GM19025 (cell line): ENCODE measurements at regions not wholly inside any gene's neighbourhood (a gene's known extent, or its start where the extent isn't known, plus 50 kb on each side); places are given as distances from the start of the nearest gene placed in this dataset.

ENCODE experiments used
- ATAC-seq: cut with Tn5 transposase; IDR thresholded peaks from one replicate; pipeline ENCODE4 v1.9.1; 2021; ENCODE audit warnings: mild to moderate bottlenecking, low read depth, moderate library complexity; ENCODE audit not compliant: unreplicated experiment

DNA sequence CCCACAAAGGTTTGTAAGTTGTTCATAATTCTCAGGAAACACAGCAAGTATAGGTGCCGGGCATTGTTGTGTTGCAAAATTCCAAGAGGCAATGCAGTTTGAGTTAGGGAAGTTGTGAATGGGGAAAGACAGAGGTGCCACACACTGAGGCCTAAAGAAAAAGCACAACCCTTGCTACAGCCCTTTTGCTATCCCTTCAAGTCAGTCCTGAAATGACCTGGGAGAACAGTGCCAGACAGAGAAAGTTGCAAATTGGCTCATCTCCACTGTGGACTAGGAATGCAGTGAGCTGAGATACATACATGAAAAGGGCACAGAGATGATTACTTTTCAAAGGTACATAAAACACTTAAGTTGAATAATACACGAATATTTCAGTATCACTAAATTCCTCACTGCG lies 213.3 kb upstream of the TMTC1 start:
- ATAC-seq = no peak

DNA sequence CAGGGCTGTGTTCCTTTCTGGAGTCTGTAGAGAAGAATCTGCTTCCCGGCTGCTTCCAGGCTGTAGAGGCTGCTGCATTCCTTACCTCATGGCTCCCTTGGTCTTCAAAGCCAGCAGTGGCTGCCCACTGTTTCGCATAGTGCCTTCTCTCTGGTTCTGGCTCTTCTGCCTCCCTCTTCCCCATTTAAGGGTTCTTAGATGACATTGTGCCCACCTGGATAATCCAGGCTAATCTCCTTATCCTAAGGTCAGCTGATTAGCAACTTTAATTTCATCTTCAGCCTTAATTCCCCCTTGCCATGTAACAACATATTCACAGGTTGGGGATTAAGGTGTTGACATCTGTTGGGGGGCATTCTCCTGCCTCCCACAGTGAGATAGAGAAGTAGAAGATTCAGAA lies 208.6 kb upstream of the TMTC1 start:
- no peak for ATAC-seq

DNA sequence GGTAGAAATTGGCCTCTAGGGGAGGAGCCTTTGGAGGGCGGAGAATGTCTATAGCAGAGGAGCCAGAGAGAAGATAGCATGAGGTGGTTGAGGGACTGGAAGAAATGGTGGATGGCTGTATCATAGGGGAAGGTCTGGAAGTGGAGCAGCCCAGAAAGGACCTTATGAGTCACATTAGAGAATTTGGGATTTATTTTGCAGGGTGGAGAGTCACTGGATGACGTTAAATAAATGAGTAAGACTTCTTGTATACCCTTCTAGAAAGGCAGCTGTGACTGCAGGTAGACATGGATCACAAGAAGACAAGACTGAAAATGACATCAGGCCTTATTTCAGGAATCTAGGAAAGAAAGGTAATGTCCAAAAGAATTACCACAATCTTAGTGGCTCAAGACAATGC lies 208.2 kb upstream of the TMTC1 start:
- no peak for ATAC-seq

DNA sequence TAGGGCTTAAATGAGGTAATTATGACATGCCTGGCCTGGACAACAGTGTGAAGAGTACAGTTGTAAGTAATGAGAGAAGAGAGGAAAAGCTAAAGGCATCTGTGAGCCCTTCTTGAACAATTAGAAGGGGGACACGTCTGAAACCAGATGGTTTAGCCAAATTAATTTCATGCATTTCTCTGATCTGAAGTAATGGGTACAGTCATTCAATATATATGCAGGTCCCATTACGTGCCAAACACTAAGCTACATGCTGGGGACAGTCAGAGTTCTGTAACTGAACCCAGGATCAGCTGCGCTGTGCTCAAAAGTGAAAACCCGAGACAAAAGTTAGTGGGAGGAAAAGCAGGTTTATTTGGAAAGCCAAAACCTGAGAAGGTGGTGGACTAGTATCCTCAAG lies 207.2 kb upstream of the TMTC1 start:
- ATAC-seq = no peak

DNA sequence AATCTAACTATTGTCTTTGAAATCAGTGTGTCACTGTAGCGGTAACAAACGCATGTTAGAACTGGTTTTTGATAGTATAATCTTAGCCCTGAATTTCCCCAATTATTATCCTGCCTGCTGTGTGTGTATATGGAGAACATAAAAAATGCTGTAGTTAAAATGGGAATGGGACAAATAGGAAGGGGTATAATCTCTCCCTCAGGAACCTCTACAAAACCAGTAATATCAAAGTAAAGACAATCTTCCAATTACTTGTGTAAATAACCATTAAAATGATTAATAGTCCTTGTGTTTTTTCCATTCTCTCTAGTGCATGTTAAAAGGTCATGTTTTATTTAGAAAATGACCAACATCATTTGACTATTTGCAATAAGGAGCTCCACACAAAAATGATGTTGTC lies 200.1 kb upstream of the TMTC1 start:
- no peak for ATAC-seq

DNA sequence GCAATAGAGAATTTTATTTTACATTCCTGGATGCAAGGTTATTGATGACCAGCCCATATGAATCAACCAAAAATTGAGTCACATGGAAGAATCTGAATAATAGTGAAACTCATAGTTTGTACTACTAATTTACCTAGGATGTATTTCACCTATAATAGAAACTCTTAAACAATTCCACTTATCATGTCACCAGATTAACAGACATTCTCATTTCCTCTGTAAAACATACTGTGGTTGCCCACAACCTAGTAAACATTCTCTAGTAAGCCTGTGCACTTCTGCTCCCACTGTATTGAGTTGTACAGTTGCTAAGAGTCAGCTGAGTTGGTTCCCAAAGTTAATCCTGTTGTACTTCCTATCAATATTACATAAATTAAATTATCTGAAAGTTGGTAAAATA lies 196.6 kb upstream of the TMTC1 start:
- no peak for ATAC-seq

DNA sequence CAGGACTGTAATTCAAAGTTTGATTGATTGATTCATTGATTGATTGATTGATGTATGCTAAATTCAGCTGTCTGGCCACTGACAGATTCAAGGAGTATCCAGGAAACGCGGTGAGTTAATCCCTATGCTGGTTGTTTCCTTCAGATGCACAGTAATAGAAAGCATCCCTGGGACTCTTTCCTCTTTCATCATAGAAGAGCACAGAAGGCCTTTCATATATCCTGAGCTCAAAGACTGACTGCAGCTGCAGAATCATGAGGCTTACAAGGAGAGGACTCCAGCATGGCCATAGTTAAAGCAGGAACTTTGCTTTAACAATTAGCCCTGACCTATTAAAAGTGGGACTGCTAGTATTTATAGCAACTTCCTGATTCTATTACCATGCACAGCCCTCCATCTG lies 187.7 kb upstream of the TMTC1 start:
- ATAC-seq = no peak

DNA sequence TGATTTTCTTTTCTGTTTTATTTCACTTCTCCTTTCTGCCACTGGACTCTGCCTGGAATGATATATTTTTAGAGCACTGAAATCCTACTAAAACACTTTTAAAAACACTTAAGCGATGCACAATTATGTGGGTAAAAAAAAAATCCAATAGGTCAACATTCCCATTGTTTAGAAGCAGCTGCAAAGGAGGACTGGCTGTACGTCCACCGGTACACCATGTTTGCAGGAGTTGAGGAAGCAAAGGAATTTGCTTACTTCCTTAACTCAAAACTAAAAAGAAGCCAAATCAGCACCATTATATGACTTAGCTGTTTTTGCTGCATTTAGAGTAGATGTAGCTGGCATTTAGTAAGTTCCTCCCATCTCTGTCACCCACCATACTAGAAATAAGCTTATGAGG lies 186.8 kb upstream of the TMTC1 start:
- no peak for ATAC-seq

DNA sequence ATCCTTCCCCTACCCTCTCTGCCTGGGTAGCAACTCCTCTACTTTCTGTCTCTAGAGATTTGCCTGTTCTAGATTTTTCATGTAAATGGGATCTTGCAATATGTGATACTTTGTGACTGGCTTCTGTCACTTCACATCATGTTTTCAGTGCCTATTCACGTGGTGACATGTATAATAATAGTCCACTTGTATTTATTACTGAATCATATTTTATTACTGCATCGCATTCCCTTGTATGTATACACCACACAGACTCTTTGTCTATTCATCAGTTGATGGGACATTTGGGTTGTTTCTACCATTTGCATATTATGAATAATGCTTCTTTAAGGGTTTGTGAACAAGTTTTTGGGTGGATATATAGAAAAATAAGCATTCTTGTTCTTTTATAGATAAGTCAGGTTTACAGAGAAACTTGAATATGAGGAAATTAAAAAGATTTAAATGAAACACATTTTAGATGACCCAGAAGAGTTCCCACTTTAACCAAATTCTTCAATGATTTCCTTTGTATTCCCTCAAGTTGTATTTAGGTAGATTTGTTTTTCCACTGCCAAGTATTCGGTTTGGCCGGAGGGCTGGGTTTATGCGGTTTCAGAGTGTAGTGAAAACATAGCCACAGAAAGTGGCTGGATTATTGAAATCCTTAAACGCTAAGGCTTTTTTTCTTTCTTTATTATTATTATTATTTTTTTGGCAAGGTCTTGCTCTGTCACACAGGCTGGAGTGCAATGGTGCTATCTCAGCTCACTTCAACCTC lies 178.7 kb upstream of the TMTC1 start:
- ATAC-seq = no peak

DNA sequence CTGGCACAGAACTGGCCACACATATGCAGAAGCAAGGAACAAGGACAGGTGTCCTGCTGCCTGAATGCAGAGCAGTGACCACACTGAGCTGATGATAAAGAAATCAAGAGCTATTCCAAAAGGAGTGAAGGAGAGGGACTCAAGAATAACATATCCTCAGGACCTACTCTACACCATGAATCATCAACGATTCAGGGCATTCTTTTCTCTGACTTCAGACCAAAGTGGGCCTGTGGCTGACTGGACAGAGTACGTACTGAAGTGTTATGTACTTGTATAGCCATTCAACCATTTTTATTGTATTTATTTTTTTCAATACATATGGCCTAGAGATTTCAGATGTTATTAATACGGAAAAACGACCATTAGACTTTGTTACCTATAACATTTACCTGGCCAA lies 177.5 kb upstream of the TMTC1 start:
- ATAC-seq = no peak

DNA sequence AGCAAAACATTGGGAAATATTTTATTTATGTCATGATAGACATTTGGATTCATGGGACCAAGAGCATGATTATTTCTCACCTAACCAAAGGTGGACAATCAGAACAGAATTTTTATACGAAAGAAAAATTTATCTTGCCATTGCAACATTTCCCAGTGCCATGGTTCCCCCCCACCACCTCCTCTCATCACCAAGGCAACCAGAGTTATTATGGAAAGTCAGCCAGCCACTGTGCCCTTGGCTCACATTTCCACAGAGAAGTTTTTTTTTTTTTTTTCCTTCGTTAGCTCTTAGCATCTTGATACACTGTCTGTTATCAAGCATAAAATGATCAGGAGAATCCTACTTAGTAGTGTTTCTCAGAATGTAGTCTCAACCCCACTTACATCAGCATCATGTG lies 176.4 kb upstream of the TMTC1 start:
- no peak for ATAC-seq

DNA sequence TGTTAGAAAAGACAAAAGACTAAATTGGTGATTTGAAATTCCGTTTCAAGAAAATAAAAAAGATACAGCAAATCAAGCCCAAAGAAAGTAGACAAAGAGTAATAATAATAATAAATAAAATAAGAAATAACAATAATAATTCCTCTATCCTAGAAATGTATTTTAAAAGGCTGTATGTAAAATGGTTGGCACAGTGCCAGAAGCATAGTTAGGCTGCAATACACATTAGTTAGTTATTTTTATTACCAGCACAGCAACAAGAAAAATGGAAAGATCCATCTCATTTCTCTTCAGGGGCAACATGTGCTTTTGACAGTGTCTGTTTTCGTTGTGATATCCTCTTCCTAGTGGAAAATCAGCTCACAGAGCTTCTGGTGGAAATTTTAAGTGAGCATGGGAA lies 174.1 kb upstream of the TMTC1 start:
- no peak for ATAC-seq

DNA sequence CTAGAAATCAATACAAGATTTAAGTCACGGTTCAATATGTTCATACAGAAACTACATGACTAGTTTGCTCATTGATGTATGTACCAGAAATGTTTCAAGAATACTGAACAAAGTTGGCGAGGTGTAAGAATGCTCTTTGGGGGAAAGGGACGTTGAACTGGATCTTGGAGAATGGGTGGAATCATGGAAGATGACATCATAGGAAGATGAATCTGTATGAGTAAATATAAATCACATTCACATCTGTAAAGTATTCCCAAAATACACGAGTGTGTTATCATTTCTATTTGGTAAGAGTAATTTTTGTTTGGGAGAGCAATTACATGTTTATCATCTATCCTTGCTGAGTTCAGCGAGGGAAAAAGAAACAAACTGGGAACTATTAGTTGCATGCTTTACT lies 162.2 kb upstream of the TMTC1 start:
- ATAC-seq = no peak

DNA sequence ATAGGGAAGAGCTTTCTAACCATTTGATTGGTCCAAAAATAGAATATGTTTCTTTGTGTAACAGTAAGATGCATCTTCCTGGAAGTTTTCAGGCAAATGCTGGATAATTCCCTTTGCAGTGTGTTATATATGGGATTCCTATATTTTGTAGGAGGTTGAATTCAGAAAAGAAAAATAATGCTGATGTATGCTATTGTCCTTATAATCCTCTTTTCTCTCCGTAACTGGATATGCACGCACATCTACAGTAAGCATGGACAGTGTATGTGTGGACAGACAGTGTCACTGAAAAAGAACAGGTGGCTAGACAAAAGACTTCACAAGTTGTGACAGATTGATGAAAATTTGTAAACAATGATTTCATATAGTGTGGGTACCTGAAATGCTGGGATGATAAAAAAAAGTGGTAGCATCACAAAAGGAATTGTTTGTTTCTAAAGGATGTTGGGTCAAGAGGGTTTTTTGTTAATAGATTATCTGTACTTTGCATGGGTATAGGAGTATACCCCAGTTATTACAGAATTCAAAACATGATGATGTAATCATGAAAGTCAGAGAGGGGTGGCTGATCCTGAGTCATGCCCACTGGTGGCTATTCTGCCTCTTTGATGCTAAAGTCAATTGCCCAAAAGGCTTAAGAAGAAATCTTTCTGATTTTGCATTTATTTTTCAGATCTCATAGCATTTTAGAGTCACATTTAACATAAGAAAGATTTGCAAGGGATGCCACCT lies 160.7 kb upstream of the TMTC1 start:
- no peak for ATAC-seq

DNA sequence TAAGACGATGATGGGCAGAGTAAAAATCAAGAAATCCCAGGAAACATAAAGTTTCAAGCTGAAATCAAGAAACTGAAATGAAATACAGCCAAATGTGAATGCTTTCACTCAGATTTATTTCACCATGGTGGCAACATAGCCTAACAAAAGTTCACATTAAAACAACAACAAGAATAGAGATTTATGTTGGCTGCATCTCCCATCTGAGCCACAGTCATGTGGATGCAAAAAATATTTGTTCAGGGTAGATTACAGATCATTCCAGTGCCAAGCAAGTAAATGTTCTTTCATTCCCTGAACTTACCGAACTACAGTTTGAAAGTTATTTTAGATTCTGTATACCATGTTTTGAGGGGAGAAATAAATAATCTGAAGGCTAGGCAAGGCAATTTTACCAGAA lies 159.9 kb upstream of the TMTC1 start:
- ATAC-seq = no peak

DNA sequence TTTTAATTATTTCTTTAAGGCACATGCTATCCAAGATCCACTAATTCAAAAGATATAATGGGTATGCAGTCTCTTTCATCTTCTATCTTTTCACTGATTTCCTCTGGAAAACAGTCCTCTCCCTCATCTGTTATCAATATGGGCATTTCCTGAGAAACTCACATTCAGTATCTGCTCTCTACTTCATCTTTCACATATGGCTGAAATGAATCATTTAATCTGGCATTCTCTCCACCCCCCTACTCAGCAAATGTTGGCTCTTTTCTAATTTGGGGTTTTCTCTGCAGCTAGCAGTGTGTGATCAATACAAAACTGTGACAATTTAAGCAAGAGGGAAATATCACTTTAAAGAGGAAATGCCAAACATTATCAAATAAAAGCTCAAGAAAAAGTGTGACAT lies 157.1 kb upstream of the TMTC1 start:
- no peak for ATAC-seq

DNA sequence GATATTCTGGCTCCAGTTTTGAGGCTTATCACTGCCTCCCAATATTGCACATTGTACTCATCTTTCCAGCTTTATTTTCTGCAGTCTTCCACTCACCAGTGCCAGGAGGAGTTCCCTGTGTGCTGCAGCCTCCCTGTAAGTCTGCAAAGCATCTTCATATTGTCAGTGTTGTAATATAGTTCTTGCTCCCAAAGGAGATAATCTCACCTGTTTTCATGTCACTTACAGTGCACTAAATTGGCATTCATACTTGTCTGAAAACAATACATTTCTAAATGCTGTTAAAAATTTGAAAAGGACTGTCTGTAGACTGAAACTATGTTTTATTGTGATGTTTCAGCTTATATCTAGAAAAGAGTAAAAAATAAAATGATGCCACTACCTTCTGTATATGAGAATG lies 146.8 kb upstream of the TMTC1 start:
- ATAC-seq = no peak

DNA sequence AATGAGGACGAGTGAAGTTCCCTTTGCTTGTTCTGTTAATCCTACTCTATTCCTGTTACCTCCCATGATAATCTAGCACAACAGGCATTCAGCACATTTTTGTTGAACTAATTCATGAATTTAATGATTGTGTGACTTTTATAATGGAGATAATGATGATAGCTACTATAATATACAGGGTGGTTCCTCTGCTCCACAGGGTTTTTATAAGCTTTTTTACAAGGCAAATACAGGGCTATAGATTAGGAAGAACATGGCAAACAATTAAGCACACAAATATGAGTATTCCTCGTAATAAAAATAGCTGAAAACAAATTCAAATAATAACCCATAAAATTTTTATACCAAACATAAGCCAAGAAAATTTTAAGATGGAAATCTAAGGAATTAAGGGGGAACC lies 145.6 kb upstream of the TMTC1 start:
- ATAC-seq = no peak

DNA sequence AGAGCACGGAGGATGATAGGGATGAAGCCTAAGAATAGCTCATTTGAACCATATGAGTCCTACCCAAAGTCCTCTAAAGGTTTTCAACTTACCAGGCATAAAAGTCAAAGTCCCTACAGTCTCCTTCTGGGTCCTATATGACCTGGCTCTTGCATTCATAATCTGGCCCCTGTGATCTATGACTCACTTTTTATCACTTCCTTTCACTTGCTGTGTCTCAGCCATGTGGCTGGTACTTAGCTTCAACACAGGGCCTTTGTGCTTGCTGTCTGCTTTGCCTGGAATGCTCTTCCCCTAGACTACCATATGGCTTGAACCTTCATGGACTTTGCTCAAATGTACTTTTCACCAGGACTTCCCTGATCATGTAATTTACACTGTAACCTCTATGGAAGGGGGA lies 137.6 kb upstream of the TMTC1 start:
- no peak for ATAC-seq

DNA sequence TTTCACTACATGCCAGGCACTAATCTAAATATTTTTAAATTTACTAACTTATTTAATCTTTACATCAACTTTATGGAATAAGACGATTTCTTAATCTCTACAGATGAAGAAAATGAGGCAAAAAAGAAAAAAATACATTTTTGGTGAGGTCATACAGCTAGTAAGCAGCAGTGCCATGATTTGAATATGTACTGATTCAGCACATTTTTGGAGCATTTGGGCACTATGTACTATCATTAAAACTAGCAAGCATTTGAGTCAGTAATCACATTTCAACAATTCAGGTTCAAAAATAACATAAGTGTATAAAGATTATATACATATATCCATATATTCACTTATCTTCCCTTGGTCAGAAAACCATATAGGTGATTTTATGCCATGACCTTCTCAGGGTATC lies 124.4 kb upstream of the TMTC1 start:
- no peak for ATAC-seq

DNA sequence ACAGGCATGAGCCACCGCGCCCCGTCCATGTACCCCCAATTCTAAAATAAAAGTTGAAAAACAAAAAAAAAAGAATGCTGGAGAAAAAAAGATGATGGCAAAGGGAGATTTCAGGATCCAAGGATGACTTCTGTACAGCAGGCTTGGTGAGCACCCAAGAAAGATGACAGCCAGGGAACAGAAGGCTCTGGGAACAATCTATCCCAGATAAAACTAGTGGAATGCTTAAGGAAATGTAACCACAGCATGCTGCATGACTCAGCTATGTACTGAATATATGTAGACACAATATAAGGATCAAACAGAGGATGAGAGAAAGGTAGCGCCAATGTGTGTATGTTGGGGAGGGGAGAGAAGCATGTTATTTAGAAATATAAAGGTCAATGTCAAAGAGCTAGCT lies 123.7 kb upstream of the TMTC1 start:
- ATAC-seq = no peak

DNA sequence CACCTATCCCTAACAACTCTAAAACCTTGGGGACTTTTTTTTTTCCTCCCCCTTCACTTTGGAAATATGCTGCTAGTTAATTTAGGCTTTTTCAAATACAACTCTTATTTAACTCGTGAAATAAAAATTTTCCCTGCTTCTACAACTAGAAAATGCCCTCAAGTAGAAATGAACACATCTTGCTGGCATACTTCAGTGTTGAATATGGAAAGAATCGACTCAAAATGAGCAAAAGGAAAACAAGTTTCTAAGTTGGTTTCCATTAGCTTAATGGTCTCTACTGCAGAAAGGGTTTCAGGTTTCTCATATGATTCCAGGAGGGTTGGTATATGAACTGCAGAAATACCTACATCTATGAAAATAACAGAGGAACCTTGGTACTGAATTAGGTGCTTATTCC lies 118.3 kb upstream of the TMTC1 start:
- no peak for ATAC-seq
